ENCODE measurements at regions not wholly inside any gene's neighbourhood (a gene's known extent, or its start where the extent isn't known, plus 50 kb on each side); places are given as distances from the start of the nearest gene placed in this dataset.

GRCh38 chr1:148362216-148362611, 120.9 kb downstream of the PPIAL4G start:
- TF ChIP-seq CTCF (conservative IDR thresholded peaks at IDR 0.05 in 1 of 2, IDR thresholded peaks at IDR 0.05 in 1 of 2; ENCODE audit: low read depth in 1 of 2, low read length in 2 of 2) (no peak), EZH2 (IDR thresholded peaks at IDR 0.05; ENCODE audit: low read length, missing control alignments) (no peak)
